Upper lobe of right lung (tissue), 1 donor: ENCODE measurements at regions not wholly inside any gene's neighbourhood (a gene's known extent, or its start where the extent isn't known, plus 50 kb on each side); places are given as distances from the start of the nearest gene placed in this dataset.

Experiments
- ATAC-seq: fragments of 200-7000 bp; cut with Tn5 transposase; one replicate; pipeline ENCODE4 v1.9.1; 2020; ENCODE audit warnings: mild to moderate bottlenecking, moderate library complexity
- DNase-seq: peaks from one replicate; pipeline ENCODE4 v3.0.0-alpha.2; 2020
- H3K27ac ChIP-seq: fragments of 200-600 bp; one replicate; pipeline ENCODE4 v1.8.0; 2022
- H3K27me3 ChIP-seq: fragments of 200-600 bp; one replicate; pipeline ENCODE4 v1.8.0; 2022; ENCODE audit warnings: mild to moderate bottlenecking
- H3K36me3 ChIP-seq: fragments of 200-600 bp; one replicate; pipeline ENCODE4 v1.8.0; 2022
- H3K4me1 ChIP-seq: fragments of 200-600 bp; one replicate; pipeline ENCODE4 v1.8.0; 2022
- H3K4me3 ChIP-seq: fragments of 200-600 bp; one replicate; pipeline ENCODE4 v1.8.0; 2022; ENCODE audit warnings: mild to moderate bottlenecking
- H3K9me3 ChIP-seq: fragments of 200-600 bp; one replicate; pipeline ENCODE4 v1.8.0; 2022
- CTCF ChIP-seq: fragments of 200-600 bp; IDR thresholded peaks from one replicate; pipeline ENCODE4 v1.8.0; 2022; ENCODE audit warnings: antibody characterized with exemption
- intact Hi-C: fragments of 100-400 bp; cut with DNase I; formaldehyde crosslinking; loops from one replicate; pipeline ENCODE4 v1.11.0; 2022
- donor health status: DM: no; HTN: yes; CAD: no; lungs with severe emphysema.

DNA sequence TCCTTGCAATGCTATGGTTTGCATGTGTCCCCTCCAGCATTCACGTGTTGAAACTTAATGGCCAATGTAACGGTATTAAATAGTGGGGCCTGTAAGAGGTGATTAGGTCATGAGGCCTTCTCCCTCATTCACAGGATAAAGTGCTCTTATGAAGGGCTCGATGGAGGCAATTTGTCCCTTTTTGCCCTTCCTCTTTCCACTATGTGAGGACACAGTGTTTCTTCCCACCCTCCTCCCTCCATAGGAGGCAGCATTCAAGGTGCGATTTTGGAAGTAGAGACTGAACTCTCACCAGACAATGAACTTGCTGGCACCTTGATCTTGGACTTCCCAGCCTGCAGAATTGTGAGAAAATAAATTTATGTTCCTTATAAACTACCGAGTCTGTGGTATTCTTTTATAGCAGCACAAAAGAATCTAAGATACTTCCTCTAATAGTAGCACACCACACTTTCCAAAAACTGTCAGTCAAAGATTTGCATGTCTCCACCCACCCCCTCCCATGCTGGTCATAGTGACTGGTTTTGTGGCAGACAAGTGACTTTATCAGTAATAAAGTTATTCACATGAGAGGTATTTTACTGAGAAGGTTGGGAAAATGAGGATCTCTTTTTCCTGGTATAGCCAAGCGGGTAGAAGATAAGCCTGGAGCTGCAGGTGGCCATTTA lies 113.5 kb upstream of the TTC29 start:
- H3K27me3 ChIP-seq: no peaks in the 10 kb centered on the region
- H3K4me3 ChIP-seq: no peak overlapping the region
- intact Hi-C loops: no loop called here
- H3K27ac ChIP-seq: no peak overlapping the region
- H3K36me3 ChIP-seq: no peaks in the 10 kb centered on the region
- no peaks in the 10 kb centered on the region for H3K9me3 ChIP-seq
- no peak for ATAC-seq
- DNase-seq: no peak
- TF ChIP-seq CTCF: no peak
- peaks cover 3% of the 10 kb centered on the region for H3K4me1 ChIP-seq

DNA sequence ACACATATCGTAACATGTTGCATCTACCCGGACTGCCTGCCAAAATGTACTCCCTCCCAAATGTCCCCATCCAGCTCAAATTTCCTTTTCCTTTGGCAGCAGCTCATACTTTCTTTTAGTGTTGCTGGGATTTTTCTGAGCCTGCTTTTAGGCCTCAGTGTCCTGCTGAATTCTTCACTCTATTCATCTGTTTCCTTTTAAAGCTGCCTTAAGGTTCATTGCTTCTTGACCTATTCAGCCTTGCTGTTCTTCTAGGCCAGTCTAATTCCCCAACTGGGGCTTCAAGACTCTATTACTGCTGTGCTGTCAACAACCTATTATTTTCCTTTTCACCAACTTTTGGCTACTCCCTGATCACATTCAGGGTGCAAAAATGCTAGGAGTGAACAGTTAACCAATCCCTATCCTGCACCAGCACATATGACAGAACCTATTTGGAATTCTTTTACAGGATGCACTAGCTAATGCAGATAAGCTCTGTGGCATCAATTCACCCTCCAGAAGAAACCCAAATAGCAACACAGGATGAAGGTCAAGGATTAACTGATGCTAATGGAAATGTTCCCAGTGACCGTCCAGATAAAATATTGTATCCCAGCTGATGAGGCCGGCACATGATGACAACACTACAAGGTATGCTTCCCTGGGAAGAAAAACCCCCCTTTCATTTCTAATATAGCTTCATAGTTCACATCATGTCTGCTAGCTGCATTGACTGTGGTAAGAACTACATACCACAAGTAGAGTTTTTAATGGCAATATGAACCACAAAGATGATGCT lies 114.7 kb upstream of the TTC29 start:
- no peaks in the 10 kb centered on the region for H3K36me3 ChIP-seq

DNA sequence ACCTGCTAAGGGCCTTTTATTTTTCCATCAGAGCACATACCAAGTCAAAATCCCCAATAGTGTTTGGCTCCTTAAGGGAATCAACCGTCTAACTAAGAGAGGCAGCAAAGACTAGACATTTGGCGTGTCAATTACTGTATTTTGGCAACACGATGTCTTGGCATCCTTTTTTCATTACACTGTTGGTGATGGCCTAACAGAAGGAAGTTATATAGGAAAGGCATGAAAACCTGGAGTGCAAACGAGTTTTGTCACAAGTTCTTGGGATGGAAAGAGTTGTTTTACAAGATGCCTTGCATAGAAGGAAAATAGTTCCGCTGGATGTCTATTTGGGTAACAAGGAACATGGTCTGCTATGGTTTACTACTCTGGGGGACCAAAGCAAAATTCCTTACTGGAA lies 119.2 kb upstream of the TTC29 start:
- Histone ChIP-seq H3K27ac (no peak overlapping the region), H3K4me1 (no peaks in the 10 kb centered on the region), H3K4me3 (no peak overlapping the region), H3K9me3 (no peaks in the 10 kb centered on the region), H3K36me3 (no peaks in the 10 kb centered on the region), H3K27me3 (no peaks in the 10 kb centered on the region)
- intact Hi-C loops: no loop called here
- ATAC-seq (no peak), DNase-seq (no peak)
- no peak for TF ChIP-seq CTCF

More for the DNA sequence above, 114.7 kb upstream of the TTC29 start:
- Histone ChIP-seq H3K9me3 (no peaks in the 10 kb centered on the region), H3K27me3 (no peaks in the 10 kb centered on the region), H3K27ac (no peak overlapping the region), H3K4me1 (peaks cover 3% of the 10 kb centered on the region), H3K4me3 (no peak overlapping the region)
- DNase-seq (no peak), ATAC-seq (no peak)
- intact Hi-C loops: no loop called here
- TF ChIP-seq CTCF: no peak

- H3K36me3 ChIP-seq: no peaks in the 10 kb centered on the region
- H3K9me3 ChIP-seq: no peaks in the 10 kb centered on the region
- no peak overlapping the region for H3K4me3 ChIP-seq
- H3K27ac ChIP-seq: no peak overlapping the region
- no peaks in the 10 kb centered on the region for H3K4me1 ChIP-seq
- intact Hi-C loops: no loop called here
- TF ChIP-seq CTCF: no peak
- no peaks in the 10 kb centered on the region for H3K27me3 ChIP-seq
- DNase-seq (no peak), ATAC-seq (no peak)
Observed at GRCh38 chr4:147068564-147068963, 122.9 kb upstream of the TTC29 start.

DNA sequence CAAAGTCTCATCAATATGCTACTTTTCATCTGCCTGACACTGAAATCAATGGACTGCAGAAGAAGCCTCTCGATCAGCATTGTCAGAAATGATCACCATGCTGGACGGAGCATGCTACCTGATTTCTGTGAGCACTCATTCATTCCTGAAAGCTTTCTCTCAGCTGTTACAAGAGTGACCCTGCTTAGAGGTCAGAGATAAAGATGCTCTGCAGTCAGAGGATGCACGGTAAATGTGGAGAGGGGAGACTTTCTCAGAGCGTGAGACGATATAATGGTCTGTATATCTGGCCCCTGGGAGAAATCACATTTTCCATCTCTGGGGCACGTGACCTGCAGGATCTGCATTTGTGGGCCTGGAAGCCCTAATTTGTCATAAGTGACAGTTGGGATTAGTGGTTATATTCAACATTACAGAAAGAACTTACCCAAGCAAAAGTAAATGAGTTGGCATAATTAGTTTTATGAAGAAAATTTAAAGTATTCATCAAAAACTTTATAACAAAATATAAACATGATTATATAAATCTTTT lies 125.6 kb upstream of the TTC29 start:
- Histone ChIP-seq H3K36me3 (no peaks in the 10 kb centered on the region), H3K27ac (no peak overlapping the region), H3K27me3 (no peaks in the 10 kb centered on the region), H3K4me1 (no peaks in the 10 kb centered on the region), H3K4me3 (no peak overlapping the region), H3K9me3 (no peaks in the 10 kb centered on the region)
- intact Hi-C loops: no loop called here
- no peak for TF ChIP-seq CTCF
- DNase-seq: no peak
- ATAC-seq: no peak
